Stimulated activated CD8-positive, alpha-beta memory T cell treated with anti-CD3 and anti-CD28 coated beads, Interleukin-15, amount 100 ng/mL, for 48 hours (primary cell): ENCODE measurements at regions not wholly inside any gene's neighbourhood (a gene's known extent, or its start where the extent isn't known, plus 50 kb on each side); places are given as distances from the start of the nearest gene placed in this dataset.

ENCODE experiments used
- DNase-seq, 2 donors: peaks; one replicate each; pipeline ENCODE4 v3.0.0-alpha.2; 2020; ENCODE audit warnings: low read depth in 2 of 2

DNA sequence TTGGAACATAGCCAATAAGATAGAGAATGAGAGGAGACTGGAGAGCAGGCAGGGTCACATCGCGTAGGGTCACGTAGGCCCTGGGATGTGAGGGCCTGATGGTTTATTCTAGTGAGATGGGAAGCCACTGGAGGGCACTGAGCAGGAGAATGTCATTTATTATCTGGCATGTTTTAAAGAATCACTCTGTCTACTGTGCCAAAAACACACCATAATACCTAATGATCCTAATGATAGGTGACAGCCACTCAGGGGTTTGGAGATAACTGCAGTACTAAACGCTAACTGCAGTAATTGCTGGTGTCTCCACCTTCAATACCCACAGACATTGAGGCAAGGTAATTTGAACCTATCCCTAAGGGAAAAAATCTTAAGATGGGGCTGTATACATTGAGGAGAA lies 185.4 kb downstream of the TTLL7 start:
- no peak for DNase-seq

DNA sequence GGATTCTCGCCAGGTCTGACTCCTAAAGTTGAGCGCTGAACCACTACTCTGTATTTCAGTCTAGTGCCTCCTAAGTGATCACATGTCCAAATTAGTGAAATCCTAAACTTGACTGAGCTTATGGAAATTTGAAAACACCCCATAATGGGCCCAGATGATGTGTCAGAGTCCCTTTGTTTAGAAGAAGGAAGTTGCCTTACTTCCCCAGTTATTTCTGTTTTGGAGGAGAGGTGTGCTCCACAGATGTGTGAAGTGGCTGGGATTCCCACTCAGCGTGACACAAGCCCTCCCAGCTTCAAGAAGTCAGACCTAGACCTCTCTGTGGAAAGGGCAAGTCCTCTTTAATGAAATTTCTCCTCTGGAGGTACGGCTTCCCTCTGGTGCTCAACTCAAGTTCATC lies 188.8 kb downstream of the TTLL7 start:
- DNase-seq = no peak

DNA sequence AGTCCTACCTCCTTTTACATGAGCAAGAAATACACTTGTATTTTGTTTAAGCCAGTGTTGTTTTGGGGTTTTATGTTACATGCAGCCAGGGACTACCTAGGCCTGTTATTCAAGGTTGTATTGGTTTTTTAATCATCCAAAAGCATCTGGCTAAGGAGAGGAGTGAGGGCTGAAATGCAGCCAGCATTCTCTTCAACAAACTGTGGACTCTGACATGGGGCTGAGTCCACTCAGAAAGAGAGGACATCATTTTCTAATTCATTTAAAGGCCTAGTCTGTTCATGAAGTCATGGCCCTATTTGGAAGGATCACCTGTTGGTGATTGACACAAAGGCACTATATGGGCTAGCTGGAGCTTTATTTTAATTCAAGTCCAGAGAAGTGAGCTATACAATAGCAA lies 190.4 kb downstream of the TTLL7 start:
- DNase-seq = no peak

DNA sequence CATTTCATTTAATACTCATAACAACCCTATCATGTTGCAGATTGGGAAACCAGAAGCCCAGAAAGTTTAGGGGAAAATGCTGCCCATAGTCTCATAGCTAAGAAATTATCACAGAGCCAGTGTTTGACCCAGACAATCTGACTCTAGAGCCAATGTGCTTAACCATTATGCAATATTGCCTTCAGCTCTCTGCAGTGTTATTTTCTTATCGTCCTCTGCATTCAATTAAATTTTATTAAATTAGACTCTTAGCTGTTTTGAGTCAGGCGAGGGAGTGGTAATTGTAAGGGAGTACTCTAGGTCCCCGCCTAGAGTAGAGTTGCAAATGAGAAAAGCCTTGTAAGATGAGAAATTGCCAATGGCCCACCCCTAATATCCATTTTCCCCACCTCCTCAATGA lies 191.1 kb downstream of the TTLL7 start:
- DNase-seq = no peak

DNA sequence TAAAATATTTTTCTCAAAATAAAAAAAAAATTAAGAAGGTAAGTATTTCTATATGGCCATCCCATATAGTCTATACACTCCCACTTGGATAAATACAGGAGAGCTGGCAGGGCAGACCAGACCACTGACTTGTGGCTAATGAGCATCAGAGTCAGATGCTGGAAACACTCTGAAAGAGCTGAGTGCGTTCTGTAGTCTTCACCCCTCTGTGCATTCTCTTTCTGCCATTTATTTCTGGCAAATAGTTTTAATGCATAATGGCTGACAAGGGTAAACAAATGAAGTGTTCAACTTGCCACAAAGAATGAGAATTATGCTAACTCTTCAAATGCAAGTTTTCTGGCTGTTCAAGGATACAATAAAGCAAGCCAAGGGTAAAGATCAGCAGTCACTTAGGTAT lies 191.7 kb downstream of the TTLL7 start:
- DNase-seq = no peak

DNA sequence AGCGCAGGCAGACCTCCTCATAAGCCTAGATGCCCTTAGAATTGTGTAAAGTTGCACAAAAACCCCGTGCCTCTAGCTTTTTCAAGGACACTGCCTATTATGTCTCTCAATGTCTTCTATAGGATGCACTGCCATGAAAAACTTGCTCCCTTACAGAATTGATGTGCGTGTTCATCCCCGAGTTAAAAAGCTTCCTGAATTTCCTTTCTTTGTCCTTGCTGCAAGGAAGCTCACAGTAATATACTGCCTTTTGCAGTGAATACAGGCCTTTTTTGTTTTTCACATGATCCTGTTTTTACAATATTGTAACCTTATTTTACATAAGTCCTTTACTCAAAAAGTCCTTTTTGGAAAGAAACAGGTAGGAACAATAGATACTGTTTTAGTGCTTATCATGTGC lies 193.0 kb downstream of the TTLL7 start:
- no peak for DNase-seq

DNA sequence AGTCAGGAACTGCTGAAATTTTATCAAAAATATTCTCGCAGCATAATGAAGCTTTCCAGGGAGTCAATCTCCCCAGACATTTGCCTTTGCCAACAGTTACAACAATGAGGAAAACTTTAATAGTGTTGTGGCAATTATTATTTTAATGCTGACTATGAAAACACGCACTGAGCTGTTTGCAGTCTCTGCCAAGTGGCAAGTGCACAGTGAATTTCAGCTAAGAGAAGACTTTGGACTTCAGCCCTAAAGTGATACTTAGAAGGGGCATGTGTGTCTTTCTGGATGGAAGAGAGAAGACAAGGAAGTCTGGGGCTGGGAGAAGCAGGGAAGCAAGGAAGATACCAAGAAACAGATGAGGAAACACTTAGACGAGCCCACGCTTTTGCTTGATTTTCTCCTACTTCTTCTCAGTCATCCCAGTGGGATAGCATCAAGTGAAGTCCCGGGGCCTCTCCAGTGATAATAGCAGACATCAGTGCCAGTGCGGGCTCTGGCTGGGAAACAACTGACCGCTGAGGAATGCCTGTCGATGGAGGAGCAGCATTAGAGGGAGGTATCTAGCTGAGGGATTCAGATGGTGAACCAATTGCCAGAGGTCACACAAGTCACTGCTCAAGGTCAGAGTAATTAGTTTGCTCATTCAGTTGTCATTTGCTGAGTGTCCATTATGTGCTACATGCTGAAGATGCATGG lies 196.3 kb downstream of the TTLL7 start:
- no peak for DNase-seq

DNA sequence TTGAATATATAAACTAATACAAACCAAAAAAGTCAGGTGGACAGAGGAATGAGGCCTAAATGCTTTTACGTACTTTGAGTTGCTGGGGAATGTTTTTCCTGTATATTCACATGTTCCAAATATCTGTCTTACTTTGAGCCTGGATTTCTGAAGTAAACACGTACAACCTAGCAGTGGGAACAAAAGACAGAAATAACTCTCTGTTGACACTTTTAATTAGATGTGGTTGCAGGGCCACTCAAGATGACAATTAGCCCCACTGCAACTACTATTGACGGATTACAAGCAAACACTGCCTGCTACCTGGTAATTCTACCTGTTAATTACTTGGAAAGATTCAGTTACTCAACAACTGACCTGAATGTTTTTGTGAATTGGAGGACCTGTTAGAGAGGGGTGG lies 196.9 kb downstream of the TTLL7 start:
- no peak for DNase-seq

DNA sequence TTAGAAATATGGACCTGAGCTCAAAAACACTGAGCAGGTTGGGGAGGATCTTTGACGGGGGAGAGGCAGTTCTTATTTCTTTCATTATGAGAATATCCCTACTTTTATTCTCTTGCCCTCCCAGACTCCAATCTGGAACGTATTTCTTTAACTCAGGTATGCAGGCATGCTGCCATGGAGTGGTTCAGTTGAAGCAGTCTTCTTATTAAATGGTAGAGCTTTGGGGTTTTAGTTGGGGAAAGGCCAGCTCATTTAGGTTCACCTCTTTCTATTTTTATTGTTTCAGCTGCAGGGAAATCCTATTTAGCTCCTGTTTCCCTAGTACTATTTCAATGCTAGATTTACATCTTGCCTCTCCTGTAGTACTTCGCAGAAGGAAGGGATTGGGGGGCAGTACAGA lies 198.9 kb downstream of the TTLL7 start:
- no peak for DNase-seq

DNA sequence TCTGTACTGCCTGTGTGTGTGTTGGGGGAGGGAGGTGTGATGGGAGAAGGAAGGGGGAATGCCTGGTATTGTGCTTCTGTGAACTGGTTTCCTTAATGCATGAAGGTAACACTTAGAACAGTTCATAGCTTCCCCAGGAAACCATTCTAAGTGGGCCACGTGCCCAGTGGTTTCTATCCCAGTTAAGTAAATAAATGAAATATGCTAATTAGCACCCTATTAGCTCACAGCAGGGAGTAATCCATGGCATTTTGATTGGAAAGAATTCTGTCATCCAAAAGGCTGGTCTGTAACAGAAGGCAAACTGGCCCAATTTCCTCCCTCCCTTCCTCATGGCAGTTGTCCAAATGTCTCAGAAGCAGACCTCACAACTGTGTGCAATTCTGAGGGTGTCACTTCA lies 199.3 kb downstream of the TTLL7 start:
- DNase-seq = no peak

DNA sequence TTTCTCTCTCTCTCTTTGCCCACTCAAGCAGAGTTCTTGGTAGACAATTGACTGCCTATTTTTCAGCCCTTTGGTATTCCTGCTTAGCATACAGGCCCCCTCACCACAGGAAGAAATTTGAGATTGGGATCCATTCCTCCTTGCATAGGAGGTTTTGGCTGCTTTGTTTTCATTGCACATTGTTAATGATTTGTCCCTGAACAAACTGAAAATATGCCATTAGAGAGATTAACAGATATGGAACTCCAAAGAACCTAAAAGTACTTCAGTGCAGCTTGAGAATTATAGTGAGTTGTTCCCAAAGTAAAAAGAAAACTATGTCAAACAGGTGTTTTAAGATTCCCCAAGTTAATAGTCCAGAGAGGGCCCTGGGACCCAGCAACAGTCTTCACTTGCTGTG lies 200.0 kb downstream of the TTLL7 start:
- DNase-seq = no peak

DNA sequence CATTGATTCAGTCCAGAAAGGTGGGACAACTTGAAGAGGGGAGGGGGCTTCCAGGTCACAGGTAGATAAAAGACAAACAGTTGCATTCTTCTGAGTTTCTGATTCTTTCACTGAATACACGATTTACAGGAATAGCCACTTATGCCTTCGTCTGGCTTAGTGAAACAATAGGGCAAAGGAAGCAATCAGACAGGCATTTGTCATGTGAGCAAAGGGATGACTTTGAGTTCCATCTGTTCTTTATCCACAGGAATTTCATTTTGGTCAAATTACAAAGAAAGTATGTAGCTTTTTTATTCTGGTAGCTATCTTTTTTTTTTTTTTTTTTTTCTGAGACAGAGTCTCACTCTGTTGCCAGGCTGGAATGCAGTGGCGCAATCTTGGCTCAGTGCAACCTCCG lies 202.5 kb downstream of the TTLL7 start:
- DNase-seq = no peak

DNA sequence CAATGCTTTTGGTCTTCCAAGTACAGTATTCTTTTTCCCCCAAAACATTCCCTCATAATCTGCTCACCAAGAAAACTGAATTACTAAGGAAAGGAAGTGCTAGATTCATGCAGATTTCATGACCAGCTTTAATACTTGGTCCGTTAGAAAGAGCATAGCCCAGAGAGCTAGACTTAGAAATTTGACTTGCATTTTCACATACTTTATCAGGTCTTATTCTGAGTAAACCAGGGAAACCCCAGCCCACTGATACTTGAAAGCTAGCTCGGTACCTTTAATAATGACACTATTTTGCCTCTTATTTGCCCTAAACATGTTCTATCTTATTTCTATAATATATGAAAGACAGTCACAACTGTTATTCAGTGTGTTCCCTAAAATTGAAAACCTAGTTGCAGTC lies 204.5 kb downstream of the TTLL7 start:
- DNase-seq = no peak

DNA sequence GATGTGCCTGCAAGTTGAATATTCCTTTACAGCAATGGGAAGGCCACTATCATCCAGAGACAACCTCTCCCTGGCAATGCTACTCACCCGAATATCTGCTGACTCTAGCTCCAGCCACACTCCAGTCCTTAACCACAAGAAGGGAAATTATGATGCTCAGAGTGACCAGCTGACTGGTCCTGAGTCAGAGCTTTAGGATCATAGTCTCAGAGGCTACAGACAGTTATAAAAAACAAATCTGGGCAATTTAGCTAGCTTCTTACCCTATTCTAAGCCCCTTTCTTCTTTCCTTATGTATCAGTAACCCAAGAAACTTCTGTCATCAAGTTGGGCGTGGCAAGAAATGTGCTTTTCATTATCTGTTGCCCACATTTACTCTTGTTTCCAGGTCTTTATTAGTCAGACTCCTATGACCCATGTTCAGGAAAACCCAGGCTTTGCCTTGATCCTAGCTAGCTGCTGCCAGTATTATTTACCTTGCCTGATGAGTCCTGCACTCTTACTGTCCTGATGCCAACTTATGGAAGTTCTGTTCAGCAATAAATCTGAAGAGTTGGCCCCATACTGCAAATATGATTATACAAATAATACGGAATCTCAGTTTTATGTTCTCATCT lies 207.0 kb downstream of the TTLL7 start:
- DNase-seq = no peak

DNA sequence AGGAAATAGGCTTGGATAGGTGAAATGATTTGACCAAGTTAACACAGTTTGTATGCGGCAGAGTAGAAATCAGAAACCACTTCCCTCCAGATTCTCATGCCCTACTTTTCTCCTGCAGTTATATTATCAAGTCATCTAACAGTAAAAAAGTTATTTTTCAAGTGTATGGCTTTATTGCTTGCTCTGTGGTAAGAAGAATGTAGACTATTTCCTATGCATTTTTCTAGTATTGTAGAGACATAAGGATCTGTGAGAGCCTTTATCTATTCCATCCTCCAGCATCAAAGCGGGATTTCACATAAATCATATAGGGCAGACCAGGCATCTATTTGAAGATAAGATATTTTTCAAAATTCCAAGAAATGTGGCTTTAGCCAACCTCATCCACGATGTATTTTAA lies 208.5 kb downstream of the TTLL7 start:
- DNase-seq = no peak

DNA sequence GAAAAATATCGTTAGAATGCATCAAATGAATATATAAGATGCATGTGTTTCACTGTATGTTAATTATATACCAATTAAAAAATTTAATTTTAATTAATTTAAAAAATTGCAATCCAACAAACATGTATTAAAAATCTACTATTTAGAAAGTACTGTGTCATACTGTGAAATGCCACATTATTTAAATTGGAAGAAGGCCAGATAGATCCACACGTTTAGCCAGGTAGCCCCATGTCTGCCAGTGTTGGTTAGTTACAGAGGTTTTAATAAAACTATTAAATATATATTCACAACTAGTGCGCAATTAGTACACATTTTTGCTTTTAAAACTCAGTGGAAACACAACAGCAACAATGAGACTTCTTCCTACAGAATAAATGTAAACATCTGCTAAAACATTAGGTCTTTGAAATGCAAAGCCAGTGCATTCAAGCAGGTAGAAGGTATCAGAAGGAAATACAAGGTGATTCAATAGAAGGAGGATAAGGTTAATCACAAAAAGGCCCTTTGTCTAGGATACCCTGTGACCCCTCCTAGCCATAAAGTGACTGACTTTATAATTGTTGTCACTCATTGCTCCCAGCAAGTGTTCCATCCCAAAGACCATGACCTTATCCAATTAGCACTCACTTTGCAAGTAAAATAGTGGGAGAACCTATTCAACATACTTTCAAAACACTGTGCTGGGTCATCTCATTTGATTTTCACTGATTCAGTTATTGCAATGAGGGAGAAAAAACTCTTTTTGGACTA lies 211.5 kb downstream of the TTLL7 start:
- DNase-seq = no peak

DNA sequence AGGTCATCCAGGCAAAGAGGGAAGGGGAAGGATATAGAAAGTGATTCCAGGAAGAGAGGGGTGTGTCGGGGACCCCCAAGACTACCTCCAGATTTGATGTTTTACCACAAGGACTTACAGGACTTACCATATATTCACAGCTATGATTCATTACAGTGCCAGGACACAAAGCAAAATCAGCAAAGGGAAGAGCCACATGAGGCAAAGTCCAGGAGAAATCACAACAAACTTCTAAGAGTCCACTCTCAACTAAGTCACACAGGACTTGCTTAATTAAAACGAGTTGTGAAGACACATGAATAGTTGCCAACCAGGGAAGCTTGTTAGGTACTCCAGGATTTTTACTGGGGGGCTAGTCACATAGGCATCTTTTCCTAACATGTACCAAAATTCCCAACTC lies 217.3 kb downstream of the TTLL7 start:
- no peak for DNase-seq

DNA sequence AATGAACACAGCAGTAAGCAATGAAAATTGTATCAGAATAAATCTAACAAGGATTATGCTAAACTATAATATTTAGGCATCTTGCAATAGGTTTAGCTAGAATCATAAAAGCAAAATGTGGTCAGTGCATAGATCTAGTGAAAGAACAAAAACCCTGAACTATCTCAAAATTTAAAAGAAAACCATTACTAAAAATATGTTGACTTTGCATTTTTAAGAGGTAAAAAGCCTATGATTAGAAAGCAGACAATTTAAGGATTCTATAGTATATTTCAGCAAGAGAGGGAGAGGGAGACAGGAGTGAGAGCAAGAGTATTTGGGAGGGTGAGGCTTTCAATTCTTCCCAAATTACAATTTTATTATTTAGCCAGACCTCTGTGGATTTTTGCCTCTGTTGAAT lies 219.4 kb downstream of the TTLL7 start:
- no peak for DNase-seq

DNA sequence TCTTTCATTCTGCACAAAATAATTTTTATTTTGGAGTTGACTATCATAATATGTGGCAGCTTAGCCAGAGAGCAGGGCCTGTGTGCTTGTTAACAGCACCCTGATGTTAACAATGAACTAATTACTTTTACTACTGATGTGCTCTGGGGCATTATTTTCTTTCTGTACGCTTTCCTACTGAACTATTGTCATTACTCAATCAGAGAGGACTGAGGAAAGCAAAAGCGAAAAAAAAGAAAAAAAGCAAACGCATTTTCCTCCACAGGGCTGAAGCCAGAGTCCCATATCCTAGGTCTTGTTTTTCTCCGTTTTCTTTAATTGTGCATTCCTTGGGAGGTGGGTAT lies 221.2 kb downstream of the TTLL7 start:
- no peak for DNase-seq

DNA sequence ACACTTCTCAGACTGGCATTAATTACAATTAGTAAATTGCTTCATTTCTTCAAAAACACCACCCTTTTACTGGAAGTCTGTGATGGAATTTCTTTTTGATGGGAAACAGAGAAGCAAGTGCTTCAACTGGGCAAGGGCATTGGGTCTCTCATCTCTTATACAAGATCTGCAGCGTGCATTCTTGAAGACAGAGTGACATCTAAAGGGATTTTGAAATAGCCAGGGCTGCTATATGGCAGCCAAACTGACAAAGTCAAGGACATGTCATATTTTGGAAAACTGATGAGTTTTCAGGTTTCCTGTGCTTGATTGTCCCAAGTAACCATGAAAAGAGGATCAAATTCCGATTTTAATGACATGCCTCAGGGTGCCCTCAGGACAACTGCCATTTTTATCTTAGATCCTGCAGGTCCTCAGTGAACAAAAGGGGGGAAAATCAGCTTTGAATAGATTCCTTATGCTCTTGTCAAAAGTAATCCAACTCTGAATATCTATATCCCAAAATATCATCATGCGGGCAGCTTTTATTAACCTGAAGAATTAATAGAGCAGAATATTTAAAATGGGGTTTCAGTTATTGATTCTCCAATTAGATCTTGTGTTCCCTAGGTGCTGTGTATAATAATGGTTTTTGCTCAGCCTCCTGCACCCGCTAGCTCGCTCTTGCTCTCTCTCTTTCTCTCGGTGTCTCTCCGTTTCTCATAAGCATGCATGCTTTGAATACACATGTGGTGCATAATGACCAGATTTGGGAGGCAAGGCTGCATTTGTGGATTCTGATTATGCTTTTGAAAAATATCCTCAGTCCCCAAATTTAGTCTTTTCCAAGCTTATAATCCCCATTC lies 221.8 kb downstream of the TTLL7 start:
- no peak for DNase-seq

DNA sequence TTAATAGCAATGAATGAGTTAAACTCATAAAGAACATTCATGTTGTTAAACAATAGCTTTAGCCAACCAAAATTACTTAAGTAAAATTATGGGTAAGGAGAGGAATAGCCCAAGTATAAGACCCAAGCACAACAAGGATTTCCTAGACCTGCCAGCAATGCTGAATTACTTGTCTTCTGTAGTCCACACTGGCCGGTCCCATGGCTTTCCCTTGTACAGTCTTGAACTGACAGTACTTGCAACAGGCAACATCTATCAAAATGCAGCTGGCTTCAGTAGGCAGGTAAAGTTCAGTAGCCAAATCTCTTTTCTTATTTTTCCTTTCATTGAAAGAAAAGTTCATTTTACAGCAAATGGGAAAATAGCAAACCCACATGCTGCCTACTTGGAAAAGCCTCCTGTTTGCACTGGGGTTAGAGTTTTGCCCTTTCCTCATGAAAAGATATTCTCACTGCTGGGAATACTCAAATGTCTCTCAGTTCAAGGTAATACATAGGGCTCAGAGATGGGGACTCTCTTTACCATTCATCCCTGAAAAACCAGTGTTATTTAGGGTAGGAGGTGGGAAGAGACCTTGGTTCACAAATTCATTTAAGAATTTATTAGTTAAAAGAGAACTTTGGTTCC lies 222.8 kb downstream of the TTLL7 start:
- DNase-seq = no peak

DNA sequence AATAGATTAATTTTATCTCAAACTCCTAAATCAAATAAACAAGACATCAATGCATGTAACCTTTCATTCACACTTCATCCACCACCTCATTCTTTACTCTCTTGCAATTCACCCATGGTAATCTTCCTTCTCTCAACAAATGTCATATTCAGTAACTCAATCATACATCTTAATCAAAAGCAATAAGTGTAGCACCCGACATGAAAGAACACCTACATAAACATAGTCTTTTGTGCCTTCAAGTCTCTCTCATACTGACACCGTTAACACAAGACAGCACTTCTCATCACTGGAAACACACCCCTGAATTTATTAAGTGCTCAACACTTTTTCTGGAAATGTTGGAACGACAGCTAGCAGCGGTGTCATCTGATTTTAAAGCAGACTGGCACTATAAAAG lies 225.9 kb downstream of the TTLL7 start:
- DNase-seq = no peak
